PC-3 (cell line): ENCODE measurements at regions not wholly inside any gene's neighbourhood (a gene's known extent, or its start where the extent isn't known, plus 50 kb on each side); places are given as distances from the start of the nearest gene placed in this dataset.

Experiments used
- EZH2 ChIP-seq: fragments of 300-600 bp; sonication (generic); IDR thresholded peaks from one replicate; pipeline ENCODE4 v1.6.1; 2017; ENCODE audit warnings: antibody characterized with exemption, mild to moderate bottlenecking, low read length; ENCODE audit not compliant: unreplicated experiment
- TF ChIP-seq, protein P1 (sequence below): fragments of 300-600 bp; sonication (generic); conservative IDR thresholded peaks from 2 replicates; pipeline ENCODE4 v1.5.1; 2017; ENCODE audit warnings: antibody characterized with exemption, low read depth, mild to moderate bottlenecking, low read length

DNA sequence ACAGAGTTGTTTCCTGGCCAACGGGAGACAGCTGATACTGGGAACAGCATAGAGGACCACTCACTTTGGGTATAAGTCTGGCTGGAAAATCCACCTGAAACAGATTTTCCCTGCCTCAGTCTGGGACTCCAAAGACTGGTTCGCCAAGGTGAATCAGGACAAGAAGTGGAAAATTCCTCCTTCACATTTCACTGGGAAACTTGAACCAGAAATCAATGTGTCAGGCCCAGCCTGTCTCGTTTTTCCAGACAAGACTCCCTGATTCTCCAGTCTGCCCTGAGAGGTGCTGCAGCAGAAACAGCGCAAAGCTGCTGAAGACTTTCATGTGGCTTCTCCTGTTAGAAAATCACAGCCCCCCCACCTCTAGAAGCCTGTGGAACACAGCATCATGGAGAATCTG lies 269.8 kb downstream of the OPA1 start:
- TF ChIP-seq, protein P1, sequence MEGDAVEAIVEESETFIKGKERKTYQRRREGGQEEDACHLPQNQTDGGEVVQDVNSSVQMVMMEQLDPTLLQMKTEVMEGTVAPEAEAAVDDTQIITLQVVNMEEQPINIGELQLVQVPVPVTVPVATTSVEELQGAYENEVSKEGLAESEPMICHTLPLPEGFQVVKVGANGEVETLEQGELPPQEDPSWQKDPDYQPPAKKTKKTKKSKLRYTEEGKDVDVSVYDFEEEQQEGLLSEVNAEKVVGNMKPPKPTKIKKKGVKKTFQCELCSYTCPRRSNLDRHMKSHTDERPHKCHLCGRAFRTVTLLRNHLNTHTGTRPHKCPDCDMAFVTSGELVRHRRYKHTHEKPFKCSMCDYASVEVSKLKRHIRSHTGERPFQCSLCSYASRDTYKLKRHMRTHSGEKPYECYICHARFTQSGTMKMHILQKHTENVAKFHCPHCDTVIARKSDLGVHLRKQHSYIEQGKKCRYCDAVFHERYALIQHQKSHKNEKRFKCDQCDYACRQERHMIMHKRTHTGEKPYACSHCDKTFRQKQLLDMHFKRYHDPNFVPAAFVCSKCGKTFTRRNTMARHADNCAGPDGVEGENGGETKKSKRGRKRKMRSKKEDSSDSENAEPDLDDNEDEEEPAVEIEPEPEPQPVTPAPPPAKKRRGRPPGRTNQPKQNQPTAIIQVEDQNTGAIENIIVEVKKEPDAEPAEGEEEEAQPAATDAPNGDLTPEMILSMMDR: no peak
- no peak for TF ChIP-seq EZH2
